GM19324 (cell line): ENCODE measurements at regions not wholly inside any gene's neighbourhood (a gene's known extent, or its start where the extent isn't known, plus 50 kb on each side); places are given as distances from the start of the nearest gene placed in this dataset.

Experiments
- ATAC-seq: cut with Tn5 transposase; IDR thresholded peaks from one replicate; pipeline ENCODE4 v1.9.1; 2021; ENCODE audit warnings: mild to moderate bottlenecking, moderate library complexity; ENCODE audit not compliant: unreplicated experiment, low FRiP score

- ATAC-seq = no peak
Measured at GRCh38 chr7:22659741-22660140, 67.3 kb upstream of the IL6 start.

- ATAC-seq = no peak
Measured at GRCh38 chr7:22658031-22658430, 69.0 kb upstream of the IL6 start.

GRCh38 chr7:22657479-22657878 lies 69.5 kb upstream of the IL6 start:
- no peak for ATAC-seq

DNA sequence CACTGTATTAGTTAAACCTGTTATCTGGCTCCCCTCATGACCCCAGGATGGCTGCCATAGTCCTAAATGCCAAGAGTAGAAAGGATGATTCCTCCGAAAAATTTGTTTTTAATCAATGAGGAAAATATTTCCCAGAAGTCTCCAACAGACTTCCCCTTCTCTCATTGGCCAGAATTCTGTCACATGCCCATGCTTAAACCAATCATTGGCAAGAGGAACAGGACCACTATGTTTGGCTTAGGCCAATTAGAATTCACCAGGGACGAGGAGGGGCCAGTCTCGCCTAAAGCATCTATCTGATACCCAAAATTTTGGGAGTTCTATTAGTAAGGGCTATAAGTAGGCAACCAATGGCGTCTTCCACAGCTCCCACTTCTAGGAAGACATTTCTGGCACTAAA lies 71.2 kb upstream of the IL6 start:
- ATAC-seq = no peak

GRCh38 chr7:22654831-22655230 lies 72.2 kb upstream of the IL6 start:
- no peak for ATAC-seq

DNA sequence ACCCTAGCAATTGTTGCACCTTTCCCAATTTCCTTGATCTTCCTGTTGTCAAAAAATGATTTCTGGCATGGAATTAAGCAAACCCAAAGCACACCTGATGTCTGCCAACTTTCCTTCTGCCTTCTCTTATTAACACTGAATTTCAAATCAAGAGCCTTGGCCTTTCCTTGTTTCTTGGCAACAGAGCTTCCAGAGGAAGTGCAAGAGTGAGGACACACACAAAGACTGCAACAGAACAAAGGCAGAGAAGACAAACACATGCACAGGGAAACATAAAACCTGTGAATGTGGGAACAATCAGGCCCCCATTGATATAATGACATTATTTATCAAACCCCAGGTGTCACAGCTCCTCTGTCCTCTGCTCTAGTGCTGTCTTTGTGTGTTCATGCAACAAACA lies 73.0 kb upstream of the IL6 start:
- no peak for ATAC-seq

DNA sequence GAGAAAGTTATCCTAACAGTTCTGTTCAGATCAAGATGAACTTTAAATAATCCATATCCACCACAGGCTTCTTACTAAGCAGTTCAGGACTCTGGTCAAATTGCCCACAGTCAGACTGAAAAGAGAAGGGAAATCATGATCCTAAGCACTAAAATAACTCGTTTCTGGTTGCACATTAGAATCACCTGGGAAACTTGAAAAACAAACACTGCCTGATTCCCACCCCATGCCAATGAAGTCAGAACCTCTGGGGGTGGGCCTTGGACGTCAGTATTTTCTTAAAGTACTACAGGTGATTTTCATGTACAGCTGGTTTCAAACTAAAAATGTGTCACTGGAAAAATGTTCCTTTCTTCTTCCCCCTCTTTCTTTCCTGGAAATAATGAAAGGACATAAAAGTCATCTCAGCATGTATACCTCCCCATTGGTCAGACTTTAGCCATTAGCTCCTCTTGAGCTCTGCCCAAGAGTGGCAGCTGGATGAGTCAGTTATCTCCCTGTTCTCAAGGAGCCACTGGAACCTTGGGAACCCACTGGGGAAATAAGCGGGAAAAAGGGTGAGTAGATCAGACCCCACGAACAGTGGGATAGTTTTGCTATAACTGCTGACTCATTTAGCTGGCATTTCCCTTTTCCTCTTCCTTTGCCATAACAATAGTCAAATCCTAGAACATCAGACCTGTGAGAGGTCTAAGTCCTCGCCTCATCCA lies 75.3 kb upstream of the IL6 start:
- no peak for ATAC-seq

DNA sequence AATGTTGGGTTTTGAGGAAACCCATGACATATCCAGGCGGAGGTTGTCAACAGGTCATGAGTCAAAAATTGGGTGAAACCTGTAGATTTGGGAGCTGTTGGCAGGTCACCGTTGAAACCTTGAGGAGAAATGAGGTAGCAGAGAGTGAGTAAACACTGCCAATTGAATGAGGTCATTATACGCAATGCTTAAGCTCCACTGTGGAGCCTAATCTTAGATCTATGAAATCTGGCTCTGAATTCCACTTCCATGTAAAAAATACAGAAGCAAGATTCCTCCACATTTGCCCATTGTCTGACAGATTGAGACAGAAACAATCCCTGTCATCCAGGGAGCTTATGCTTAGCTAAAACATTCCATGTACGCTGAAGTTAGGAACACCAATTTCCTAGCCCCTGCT lies 76.0 kb upstream of the IL6 start:
- ATAC-seq = no peak

DNA sequence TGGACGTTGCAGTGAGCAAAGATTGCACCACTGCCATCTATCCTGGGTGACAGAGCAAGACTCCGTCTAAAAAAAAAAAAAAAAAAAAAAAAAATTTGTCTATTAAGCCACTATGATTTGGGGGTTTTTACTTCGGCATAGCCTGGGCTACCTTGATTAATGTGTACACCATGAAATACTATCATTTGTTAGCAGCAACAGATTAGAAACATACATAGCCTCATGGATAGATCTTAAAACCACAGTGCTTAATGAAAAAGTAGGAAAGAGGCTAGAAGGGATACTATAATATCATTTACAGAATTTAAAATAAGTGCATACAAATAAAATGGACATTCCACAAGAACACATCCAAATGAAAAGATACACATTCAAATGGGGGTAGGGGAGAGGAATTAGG lies 77.3 kb upstream of the IL6 start:
- no peak for ATAC-seq

- ATAC-seq = no peak
Measured at GRCh38 chr7:22647451-22648257, 79.3 kb upstream of the IL6 start.

DNA sequence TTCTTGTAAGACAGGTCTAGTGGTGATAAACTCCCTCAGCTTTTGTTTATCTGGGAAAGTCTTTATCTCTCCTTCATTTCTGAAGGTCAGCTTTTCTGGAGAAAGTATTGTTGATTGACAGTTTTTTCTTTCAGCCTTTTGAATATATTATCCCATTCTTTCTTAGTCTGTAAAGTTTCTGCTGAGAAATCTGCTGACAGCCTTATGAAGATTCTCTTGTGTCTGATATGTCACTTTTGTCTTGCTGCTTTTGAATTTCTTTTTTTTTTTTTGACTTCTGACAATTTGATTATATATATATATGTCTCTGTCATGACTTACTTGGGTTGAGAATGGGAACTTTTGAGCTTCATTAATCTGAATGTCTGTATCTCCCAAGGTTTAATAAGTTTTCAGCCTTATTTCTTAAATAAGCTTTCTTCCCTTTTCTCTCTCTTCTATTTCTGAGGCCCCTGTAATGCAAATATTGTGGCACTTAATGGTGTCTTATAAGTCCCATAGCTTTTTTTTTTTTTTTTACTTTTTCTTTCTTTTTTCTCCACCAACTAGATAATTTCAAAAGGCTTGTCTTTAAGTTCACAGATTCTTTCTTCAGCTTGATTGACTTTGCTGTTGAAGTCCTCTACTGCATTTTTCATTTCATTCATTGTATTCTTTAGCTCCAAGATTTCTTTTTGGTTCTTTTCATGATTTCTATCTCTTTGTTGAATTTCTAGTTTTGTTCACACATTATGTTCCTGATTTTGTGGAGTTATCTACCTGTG lies 81.4 kb upstream of the IL6 start:
- ATAC-seq = no peak

GRCh38 chr7:22642454-22642853 lies 84.5 kb upstream of the IL6 start:
- no peak for ATAC-seq

- ATAC-seq = peak; percentile 76
Measured at GRCh38 chr7:22640269-22640668, 86.7 kb upstream of the IL6 start.

- ATAC-seq = no peak
Measured at GRCh38 chr7:22639396-22639795, 87.6 kb upstream of the IL6 start.

GRCh38 chr7:22635349-22635748 lies 91.7 kb upstream of the IL6 start:
- ATAC-seq = no peak

GRCh38 chr7:22633954-22634474 lies 93.0 kb upstream of the IL6 start:
- ATAC-seq = no peak

GRCh38 chr7:22633286-22633953 lies 93.6 kb upstream of the IL6 start:
- no peak for ATAC-seq

GRCh38 chr7:22632674-22633073 lies 94.3 kb upstream of the IL6 start:
- ATAC-seq = no peak

- ATAC-seq = no peak
Measured at GRCh38 chr7:22631730-22632129, 95.3 kb upstream of the IL6 start.

DNA sequence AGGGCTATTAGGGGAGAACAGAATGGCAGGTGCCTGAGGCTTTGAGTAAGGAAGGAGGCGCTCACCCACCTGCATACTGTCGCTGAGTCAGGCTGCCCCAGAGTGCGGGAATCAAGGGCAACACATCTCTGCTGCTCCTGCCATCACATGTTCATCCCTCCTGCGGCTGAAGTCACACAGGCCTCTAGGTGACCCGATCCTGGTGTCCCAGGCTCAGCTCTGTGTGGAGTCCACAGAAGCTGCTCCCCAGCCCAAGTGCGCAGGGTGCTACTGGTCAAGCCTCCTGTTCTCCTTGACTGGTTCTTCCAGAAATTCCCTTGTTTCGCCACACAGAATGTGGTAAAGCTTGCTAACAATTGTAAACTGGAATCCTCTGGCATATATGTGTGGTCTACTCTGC lies 96.9 kb upstream of the IL6 start:
- ATAC-seq = no peak

DNA sequence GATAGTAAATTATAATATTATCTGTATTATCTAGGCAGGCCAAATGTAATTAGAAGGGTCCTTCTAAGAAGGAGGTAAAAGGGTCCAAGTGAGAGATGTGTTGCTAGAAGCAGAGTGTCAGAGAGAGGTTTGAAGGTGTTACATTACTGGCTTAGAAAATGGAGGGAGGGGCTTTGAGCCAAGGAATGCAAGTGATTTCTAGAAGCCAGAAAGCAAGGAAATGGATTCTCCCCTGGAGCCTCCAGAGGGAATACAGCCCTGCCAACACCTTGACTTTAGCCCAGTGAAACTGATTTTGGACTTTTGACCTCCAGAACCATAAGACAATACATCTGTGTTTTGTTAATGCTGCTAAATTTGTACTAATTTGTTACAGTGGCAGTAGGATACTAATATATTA lies 97.9 kb upstream of the IL6 start:
- ATAC-seq = no peak
